ENCODE measurements at regions not wholly inside any gene's neighbourhood (a gene's known extent, or its start where the extent isn't known, plus 50 kb on each side); places are given as distances from the start of the nearest gene placed in this dataset.

DNA sequence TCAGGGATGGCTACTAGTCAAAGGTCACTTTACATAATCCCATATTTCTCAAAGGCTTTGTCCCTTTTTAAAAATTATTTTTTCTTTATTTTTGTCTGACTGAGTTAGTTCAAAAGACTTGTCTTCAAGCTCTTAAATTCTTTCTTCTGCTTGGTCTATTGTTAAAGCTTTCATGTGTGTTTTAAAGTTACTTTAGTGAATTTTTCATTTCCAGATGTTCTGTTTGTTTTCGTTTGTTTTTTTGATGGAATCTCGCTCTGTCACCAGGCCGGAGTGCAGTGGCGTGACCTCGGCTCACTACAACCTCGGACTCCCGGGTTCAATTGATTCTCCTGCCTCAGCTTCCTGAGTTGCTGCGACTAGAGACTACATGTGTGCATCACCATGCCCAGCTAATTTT is 55.0 kb upstream of the SNCAIP start:
- Histone ChIP-seq H3K4me3 (no peak overlapping the region), H3K27ac (no peak overlapping the region), H3K4me1 (replicated peaks in 1 of 2) (peaks cover 0 to 3% of the 10 kb centered on the region in 2 donors)
- no peak for ATAC-seq (replicated peaks in 6 of 8)
- 53 to 100% (median 85%) methylated on average over 5 to 8 of the region's 8 CpGs; no CpG with 5 or more reads in 1 of the 10 experiments for WGBS, 10 experiments
- in situ Hi-C loops (cut with MboI; ENCODE audit: low pct_unique_long_range_greater_than_20kb in 2 of 9, low sequenced_read_pairs in 9 of 9, unreplicated experiment in 9 of 9) = no loop called here

DNA sequence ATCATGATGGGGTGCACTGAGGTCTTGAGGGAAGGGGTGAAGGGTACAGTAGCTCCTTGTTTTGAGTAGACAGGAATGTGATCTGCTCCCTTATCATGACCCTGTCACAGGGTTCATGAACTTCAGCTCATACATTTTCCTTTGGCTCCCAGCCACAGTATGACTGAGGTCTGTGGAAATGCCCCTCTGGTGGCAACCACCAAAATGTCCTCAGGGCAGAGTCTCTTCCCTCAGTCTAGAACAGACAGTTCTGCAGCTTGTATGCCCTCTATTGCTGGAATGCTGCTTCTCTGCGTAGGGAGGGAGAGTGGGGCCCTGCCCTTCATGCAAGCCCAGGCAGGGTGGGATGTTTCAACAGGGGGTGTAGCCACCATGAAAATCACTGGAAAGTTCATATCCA is 53.8 kb upstream of the SNCAIP start:
- ATAC-seq (replicated peaks in 6 of 8) = no peak
- in situ Hi-C loops (cut with MboI; ENCODE audit: low pct_unique_long_range_greater_than_20kb in 2 of 9, low sequenced_read_pairs in 9 of 9, unreplicated experiment in 9 of 9) = no loop called here
- Histone ChIP-seq H3K27ac (no peak overlapping the region), H3K4me3 (no peak overlapping the region), H3K4me1 (replicated peaks in 1 of 2) (peaks cover 0 to 3% of the 10 kb centered on the region in 2 donors)
- WGBS, 10 experiments = 33 to 100% methylated on average over 1 of the region's 1 CpG; no CpG with 5 or more reads in 8 of the 10 experiments

DNA sequence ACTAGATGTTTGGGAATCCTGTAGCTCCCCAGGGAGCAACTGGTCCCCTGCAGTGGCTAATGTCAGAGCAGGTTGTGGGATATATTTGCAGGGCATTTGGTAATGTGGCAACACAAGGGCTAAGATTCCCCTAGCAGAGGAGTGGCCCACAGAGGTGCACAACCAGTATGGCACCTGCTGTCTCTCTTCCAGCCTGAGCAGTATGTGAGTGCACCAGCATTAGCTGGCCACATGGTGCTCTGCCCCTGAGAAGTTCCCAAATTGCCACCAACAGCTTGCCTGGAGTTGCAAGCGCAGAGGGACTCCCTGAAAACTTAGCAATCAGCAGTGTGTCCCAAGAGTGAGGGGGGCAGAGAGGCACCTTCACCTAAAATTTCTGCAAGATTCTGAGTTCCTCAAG is 53.2 kb upstream of the SNCAIP start:
- 100% methylated on average over 1 of the region's 1 CpG; no CpG with 5 or more reads in 6 of the 10 experiments for WGBS, 10 experiments

DNA sequence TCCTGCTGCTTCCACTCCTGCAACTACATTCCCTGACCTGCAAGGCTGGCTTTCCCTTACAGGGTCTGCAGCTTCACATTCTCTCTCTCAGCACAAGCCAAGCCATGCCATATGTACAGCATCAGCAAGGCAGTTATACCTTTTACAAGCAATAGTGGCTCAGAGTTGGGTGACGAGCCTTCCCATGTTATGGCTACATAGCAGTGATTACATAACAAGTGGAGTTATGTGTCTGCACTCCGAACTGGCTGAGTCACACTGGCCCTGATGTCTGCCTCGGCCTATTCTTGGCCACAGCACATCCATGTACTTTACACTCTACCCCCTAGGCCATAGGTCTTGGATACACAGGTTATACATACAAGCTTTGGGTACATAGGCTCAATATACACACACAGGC is 52.0 kb upstream of the SNCAIP start:
- no peak overlapping the region for H3K4me3 ChIP-seq
- peaks cover 0 to 3% of the 10 kb centered on the region in 2 donors for H3K4me1 ChIP-seq (replicated peaks in 1 of 2)
- 0 to 100% (median 90%) methylated on average over 1 to 3 of the region's 3 CpGs; no CpG with 5 or more reads in 3 of the 10 experiments for WGBS, 10 experiments
- no peak overlapping the region for H3K27ac ChIP-seq
- peak in 2 of 8 experiments; percentile 72 to 77 for ATAC-seq (replicated peaks in 6 of 8)
- in situ Hi-C loops (cut with MboI; ENCODE audit: low pct_unique_long_range_greater_than_20kb in 2 of 9, low sequenced_read_pairs in 9 of 9, unreplicated experiment in 9 of 9) = no loop called here

More for the DNA sequence above, 53.2 kb upstream of the SNCAIP start:
- no peak overlapping the region for H3K4me3 ChIP-seq
- in situ Hi-C loops (cut with MboI; ENCODE audit: low pct_unique_long_range_greater_than_20kb in 2 of 9, low sequenced_read_pairs in 9 of 9, unreplicated experiment in 9 of 9) = no loop called here
- peaks cover 0 to 3% of the 10 kb centered on the region in 2 donors for H3K4me1 ChIP-seq (replicated peaks in 1 of 2)
- no peak overlapping the region for H3K27ac ChIP-seq
- ATAC-seq (replicated peaks in 6 of 8) = no peak

DNA sequence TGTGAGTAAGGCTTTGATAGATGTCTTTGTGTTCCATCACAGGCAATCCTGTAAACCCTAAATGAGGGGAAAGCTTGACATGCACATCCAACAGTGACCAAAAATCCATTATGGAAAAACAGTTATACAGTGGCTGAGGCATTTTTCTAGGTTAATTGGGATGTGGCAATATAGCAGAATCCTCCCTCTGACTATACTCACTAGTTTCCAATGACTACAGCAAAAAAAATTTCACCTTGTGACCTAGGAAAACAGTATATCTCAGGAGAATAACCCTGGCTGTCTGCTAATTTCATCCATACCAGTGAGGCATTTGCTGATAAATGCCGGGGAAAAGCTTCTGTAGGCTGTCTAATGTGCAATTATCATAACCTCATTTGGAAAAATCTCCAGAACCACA is 49.9 kb upstream of the SNCAIP start:
- WGBS, 10 experiments = 0 to 100% (median 67%) methylated on average over 1 of the region's 1 CpG; no CpG with 5 or more reads in 1 of the 10 experiments
- Histone ChIP-seq H3K27ac (no peak overlapping the region), H3K4me1 (replicated peaks in 1 of 2) (peaks cover 0 to 3% of the 10 kb centered on the region in 2 donors), H3K4me3 (no peak overlapping the region)
- ATAC-seq (replicated peaks in 6 of 8) = peak in 3 of 8 experiments; percentile 40 to 76 (median 42)
- in situ Hi-C loops (cut with MboI; ENCODE audit: low pct_unique_long_range_greater_than_20kb in 2 of 9, low sequenced_read_pairs in 9 of 9, unreplicated experiment in 9 of 9) = no loop called here

All from motor neuron (in vitro differentiated cells).